ENCODE measurements at regions not wholly inside any gene's neighbourhood (a gene's known extent, or its start where the extent isn't known, plus 50 kb on each side); places are given as distances from the start of the nearest gene placed in this dataset.

DNA sequence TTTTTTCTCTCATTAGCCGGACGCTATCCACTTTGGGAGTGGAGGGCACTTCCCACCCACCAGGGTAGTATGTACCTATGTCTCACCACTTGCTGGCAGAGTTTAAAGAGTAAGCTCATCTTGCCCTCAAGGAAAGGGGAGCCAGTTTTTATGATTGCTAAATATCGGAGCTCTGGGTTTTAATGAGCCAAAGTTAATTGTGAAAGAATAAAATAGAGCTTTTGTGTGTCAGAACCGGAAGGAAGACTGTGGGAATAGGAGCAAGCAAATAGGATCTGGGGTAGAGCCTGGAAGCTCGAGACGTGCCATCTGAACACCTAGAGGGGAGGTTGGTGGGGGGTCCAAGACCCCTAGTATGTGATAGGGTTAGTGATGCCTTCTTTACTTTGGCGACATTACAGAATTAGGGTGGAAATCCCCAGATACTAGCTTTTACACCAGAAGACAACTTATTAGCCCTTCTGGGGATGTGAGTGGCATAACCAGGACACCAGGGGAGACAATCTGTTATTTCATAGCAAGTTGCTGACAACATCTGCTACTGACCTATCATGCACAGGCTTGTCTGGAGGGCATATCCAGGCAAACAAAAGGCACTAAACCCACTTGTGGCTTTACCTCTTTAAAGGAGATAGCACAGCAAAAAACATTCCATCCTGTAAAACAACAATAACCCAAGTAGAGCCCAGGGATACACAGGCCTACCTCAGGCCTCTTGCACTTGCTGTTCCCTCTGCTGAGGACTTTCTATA lies 333.8 kb downstream of the ZNF621 start:
- TF ChIP-seq ZEB2 (IDR thresholded peaks at IDR 0.05), result no peak
- TF ChIP-seq SIN3A (IDR thresholded peaks at IDR 0.05; ENCODE audit: borderline replicate concordance in 2 of 2, control insufficient read depth in 1 of 2, low read depth in 2 of 2, low read length in 2 of 2), result no peak
- TF ChIP-seq HNRNPLL (IDR thresholded peaks at IDR 0.05; ENCODE audit: low read depth, low read length, poor library complexity, severe bottlenecking), result no peak
- TF ChIP-seq, protein P1, sequence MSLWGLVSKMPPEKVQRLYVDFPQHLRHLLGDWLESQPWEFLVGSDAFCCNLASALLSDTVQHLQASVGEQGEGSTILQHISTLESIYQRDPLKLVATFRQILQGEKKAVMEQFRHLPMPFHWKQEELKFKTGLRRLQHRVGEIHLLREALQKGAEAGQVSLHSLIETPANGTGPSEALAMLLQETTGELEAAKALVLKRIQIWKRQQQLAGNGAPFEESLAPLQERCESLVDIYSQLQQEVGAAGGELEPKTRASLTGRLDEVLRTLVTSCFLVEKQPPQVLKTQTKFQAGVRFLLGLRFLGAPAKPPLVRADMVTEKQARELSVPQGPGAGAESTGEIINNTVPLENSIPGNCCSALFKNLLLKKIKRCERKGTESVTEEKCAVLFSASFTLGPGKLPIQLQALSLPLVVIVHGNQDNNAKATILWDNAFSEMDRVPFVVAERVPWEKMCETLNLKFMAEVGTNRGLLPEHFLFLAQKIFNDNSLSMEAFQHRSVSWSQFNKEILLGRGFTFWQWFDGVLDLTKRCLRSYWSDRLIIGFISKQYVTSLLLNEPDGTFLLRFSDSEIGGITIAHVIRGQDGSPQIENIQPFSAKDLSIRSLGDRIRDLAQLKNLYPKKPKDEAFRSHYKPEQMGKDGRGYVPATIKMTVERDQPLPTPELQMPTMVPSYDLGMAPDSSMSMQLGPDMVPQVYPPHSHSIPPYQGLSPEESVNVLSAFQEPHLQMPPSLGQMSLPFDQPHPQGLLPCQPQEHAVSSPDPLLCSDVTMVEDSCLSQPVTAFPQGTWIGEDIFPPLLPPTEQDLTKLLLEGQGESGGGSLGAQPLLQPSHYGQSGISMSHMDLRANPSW (CRISPR knock-in tag; IDR thresholded peaks at IDR 0.05), result no peak
- TF ChIP-seq STAT5A (IDR thresholded peaks at IDR 0.05; ENCODE audit: borderline replicate concordance, low read length), result no peak
- no peak for TF ChIP-seq EZH2 (IDR thresholded peaks at IDR 0.05; ENCODE audit: borderline replicate concordance, low read depth, low read length)
- TF ChIP-seq NUFIP1 (IDR thresholded peaks at IDR 0.05; ENCODE audit: partially characterized antibody), result no peak
- no peak for TF ChIP-seq EP300 (IDR thresholded peaks at IDR 0.05; ENCODE audit: low read length)
- TF ChIP-seq HCFC1 (IDR thresholded peaks at IDR 0.05; ENCODE audit: low read depth, low read length), result no peak
- TF ChIP-seq FOXM1 (IDR thresholded peaks at IDR 0.05; ENCODE audit: low read depth), result no peak
- no peak for TF ChIP-seq FOXM1 (CRISPR knock-in tag; IDR thresholded peaks at IDR 0.05; ENCODE audit: low read depth)
- no peak for TF ChIP-seq ZNF12 (CRISPR knock-in tag; IDR thresholded peaks at IDR 0.05)
